DMS153 (cell line): ENCODE measurements at regions not wholly inside any gene's neighbourhood (a gene's known extent, or its start where the extent isn't known, plus 50 kb on each side); places are given as distances from the start of the nearest gene placed in this dataset.
A peak's percentile ranks its signal among the peaks of the same experiment; 100 is the strongest.

ENCODE experiments used
- DNase-seq: peaks from one replicate; lab custom pipeline; 2025; lab: John Stamatoyannopoulos, UW

DNA sequence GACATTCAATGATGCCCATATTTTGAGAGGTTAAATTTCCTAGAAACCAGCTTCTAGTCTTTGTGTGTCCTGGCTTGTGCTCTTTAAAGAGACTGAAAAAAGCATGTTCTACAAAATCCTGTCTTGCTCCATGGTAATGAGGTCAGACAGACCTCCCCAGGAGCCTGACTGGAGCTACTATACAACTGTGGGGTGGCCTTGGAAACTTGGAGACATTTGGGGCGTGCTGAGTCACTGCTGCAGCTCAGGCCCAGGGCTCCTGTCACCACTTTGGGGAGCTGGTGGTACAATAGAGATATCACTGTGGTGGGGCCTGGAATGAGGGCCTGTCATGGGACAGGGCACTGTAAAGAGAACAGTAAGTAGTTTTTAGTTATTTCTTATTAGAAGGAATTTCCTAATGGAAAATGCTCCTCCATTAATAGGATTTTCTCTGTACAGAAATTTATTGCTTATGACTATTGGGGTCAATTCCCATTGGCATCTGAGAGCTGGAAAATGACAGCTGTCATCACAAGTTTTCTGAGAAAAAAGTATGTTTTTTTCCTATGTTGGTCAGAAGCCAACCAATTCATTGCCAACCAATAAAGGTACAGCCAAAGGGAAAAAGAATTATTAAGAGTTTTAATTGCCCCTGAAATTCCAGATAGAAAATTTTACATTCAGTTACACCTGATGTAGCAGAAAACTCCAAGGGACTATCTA, 207.4 kb upstream of the JADE1 start:
- DNase-seq = no peak

GRCh38 chr4:128600996-128601871, 208.3 kb upstream of the JADE1 start:
- peak; percentile 94 for DNase-seq

GRCh38 chr4:128600410-128600809, 209.1 kb upstream of the JADE1 start:
- DNase-seq = no peak

DNA sequence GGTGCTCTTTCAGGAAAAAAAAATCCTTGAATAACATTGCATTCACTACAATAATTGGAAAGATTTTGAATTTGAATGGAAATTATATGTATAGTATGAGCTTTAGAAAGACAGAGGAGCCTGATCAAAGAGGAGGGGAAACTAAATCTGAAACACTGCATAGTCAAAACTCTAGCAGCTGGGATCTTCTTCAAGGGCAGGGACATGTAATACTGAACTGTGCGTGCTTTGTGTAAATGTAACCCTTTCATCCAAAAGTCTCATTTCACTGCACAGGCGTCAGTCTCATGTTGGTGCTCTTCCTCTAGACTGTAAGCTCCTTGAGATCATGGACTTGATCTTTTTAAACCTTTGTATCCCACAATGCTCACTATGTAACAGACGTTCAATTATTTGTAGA, 212.0 kb upstream of the JADE1 start:
- DNase-seq = no peak

GRCh38 chr4:128596853-128597252, 212.6 kb upstream of the JADE1 start:
- DNase-seq = no peak

GRCh38 chr4:128596115-128596514, 213.4 kb upstream of the JADE1 start:
- no peak for DNase-seq

DNA sequence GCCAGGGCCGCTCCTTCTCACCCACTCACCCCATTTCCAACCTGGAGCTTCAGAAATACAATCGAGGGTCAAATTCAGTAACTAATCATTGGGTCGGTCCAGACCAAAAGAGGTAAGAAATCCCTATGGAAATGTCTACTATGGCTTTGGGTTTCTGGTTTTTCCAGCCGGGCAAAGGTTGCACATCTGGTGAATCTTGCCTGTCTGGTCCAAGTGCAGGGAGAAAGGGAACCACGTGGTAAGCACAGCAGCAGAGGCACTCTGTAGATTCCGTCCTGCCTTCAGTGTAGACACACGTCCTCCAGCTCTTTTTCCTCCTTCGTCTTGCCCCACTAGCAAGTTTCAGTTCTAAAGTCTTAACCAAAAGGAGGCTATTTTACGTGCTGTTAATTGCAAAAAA, 218.0 kb upstream of the JADE1 start:
- DNase-seq = no peak

GRCh38 chr4:128590773-128591172, 218.7 kb upstream of the JADE1 start:
- no peak for DNase-seq

DNA sequence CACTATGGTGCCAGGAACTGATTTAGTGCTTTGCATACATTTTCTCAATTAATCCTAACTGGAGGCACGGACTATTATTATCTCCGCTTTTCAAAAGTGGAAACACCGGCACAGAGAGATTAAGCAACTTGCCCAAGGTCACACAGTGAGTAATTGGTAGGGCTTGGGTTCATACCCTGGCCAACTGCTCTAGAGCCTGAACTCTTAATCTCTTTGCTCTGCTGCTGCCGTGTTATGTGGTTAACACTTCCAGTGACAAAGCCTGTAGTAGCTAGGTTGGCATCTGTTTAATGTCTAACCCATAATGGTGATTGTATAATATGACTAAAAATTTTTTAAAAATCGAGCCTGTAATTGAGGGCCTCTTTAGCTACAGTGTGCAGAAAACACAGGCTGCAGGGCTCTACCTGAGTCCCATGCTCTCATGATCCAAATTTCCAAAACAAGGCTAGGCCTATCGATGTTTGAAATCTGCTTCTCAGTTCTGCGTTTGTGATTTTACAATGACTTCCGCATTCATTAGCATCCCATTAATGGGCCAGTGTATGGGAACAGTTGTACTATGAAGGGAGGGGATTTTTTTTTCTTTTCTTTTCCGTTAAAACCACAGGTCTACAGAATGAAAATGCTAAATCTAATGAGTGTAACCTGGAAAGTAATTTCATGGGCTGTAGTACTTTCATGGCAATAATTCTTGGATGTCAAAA, 219.3 kb upstream of the JADE1 start:
- no peak for DNase-seq

- DNase-seq = no peak
Measured at GRCh38 chr4:128589384-128589965, 220.0 kb upstream of the JADE1 start.

GRCh38 chr4:128587382-128587781, 222.1 kb upstream of the JADE1 start:
- DNase-seq = no peak

- peak; percentile 66 for DNase-seq
Measured at GRCh38 chr4:128583753-128584712, 225.5 kb upstream of the JADE1 start.

GRCh38 chr4:128582427-128582870, 227.1 kb upstream of the JADE1 start:
- DNase-seq = no peak

DNA sequence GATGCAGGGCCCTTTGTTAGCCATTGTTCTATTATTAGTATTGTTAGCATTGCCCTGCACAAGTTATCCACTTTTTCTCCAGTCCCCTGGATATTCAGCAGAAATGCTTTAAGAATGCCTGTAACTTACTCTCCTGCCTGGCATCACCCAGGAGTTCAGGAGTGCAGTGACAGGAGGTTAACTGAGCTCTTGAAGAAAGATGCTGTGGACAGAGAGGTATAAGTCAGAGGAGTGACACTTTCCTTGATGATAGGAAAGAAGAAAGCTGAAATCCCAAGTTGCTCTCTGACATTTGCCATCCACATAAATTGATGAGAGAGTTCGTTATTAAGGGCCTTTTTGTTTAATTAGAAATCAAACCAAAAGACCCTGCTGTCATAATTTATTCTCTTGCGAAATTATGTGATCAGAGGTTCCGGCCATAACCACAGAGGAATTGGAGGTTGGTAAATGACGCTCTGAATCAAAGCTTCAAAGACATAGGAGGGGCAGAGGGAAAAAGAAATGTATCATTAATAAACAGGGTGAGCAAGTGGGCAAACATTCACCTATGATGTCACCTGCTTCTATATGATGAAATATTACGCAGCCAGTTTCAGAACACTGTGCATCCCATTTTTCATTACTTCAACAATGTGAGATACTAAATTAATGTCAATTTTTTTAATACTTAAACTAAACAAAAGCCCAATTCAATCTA, 230.2 kb upstream of the JADE1 start:
- no peak for DNase-seq

GRCh38 chr4:128574706-128575105, 234.8 kb upstream of the JADE1 start:
- DNase-seq = peak; percentile 17

DNA sequence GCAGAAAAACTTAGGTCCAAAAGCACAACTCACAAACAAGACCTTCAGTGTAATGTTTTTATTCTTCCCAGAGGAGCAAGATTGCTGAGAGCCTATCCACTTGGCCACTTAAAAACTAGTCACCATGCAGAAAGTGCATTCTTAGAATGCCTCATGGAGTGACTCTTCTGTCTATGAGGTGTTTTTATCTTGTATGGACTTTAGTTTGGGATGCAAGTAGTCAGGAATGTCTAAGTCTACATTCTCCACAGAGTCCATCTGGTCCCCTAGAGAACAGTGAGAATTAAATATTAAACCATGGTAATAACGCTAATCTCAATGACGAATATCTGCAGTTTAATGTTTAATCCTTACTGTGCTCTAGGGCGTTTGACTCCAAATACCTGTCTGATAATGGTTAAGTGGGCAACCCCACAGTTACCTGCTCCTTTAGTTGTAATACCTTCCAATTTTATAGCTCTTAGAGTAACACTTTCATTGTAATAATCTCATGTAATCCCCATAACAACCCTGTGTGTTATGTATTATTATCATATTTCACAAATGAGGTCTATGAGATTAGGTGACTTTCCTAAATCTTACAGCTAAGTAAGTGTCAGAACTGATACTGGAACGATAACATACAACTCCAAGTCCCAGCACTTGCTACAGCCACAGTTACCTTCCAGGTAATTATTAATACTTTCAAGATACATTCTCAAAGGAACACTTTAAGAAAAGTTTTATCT, 235.6 kb upstream of the JADE1 start:
- no peak for DNase-seq

DNA sequence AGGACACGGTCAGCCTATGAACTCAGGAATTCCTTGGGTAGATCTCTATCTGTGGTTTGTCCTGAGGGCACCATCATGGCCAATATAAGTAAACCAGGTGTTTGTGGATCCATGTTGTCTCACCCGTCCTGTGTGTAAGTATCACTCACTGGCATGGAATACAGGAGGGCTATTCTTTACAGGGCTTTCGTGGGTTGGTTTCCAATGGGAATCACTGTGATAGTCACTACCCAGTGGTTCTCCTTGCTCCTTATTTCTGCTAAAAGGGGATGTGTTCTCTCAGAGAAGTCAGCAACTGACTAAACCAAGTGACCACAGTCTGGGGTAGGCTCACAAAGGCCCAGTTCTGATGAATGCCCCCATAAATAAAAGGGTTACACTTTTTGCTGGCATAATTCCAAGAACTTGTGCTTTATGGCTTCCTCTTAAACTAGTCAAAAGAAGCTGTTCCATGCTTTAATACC, 236.7 kb upstream of the JADE1 start:
- no peak for DNase-seq

DNA sequence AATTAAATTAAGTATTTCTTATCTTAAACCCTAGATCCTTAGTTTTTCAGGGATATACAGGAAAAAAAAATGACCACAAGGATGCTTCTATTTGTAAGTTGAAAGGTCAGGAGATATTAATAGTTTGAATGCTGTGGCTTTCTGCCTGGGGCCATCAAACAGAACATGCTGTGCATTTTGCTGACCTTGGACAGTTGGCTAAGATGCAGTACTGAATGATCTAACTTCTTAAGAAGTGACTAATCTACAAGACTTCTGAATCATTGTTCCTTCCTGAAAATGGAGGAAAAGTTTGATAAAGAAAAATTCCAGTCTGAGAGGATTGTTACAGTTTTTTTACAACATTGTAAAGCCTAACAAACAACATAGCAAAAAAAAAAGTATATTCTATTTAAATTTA, 237.8 kb upstream of the JADE1 start:
- no peak for DNase-seq

DNA sequence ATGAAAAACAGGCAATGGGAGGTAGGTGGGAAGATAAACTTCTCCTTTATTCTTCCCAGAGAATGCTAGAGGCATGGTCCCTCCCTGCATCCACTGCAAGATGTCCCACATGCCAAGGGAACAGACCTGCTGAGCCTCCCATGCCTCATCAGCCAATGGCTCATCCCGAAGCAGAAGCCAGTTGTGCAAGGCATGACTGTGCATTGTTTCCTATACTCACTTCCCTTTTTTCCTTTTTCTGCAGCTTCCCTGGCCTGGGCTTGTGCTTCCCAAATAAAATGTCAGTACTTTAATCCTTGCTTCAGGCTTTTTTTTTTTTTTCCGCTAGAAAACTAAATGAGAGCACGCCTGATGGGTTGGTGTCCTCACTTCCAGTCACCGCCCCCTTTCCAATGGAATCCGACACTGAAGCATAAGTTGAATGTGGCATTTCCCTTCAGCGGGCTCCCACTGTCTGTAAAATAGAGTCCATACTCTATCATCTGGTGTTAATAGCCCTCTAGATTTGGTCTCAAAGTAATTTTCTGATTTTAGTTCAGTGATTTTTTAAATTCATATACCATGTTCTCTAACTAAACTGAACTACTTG, 239.0 kb upstream of the JADE1 start:
- no peak for DNase-seq
